IMR-90 (cell line): ENCODE measurements at regions not wholly inside any gene's neighbourhood (a gene's known extent, or its start where the extent isn't known, plus 50 kb on each side); places are given as distances from the start of the nearest gene placed in this dataset.

Experiments used
- ATAC-seq: fragments of 200-7000 bp; cut with Tn5 transposase; 2 replicates; pipeline ENCODE4 v1.9.1; 2020; ENCODE audit warnings: low read depth, mild to moderate bottlenecking, moderate library complexity
- BruUV-seq: library from RNA; stranded (reverse); fragments of 400-500 nt; replicated peaks from 2 replicates; lab custom pipeline; 2021; lab: Mats Ljungman, UMichigan
- CTCF ChIA-PET: fragments of 300-600 bp; formaldehyde crosslinking; extraction: SDS; loops from one replicate; lab custom pipeline; 2021; ENCODE audit warnings: antibody characterized with exemption; lab: Yijun Ruan, JAX
- POLR2A ChIA-PET: fragments of 300-600 bp; sonication (Branson Sonifier 250); formaldehyde crosslinking; loops from one replicate; lab custom pipeline; 2022; ENCODE audit warnings: antibody characterized with exemption; ENCODE audit not compliant: unreplicated experiment; lab: Charles Lee
- DNase-seq: peaks from one replicate; pipeline ENCODE4 v3.0.0; 2013
- H2AFZ ChIP-seq: replicated peaks from 2 replicates; pipeline ENCODE3; 2013; ENCODE audit warnings: low read length, mild to moderate bottlenecking; ENCODE audit not compliant: poor library complexity
- H2AK5ac ChIP-seq: 2 replicates; pipeline ENCODE4 v1.6.1; 2013; ENCODE audit warnings: low read depth, low read length, inconsistent platforms
- H2AK9ac ChIP-seq: replicated peaks from 2 replicates; pipeline ENCODE3; 2013; ENCODE audit warnings: mild to moderate bottlenecking, low read depth, low read length, moderate library complexity; ENCODE audit not compliant: poor library complexity
- H2BK120ac ChIP-seq: 2 replicates; pipeline ENCODE4 v1.6.1; 2013; ENCODE audit warnings: low read depth, low read length, inconsistent platforms
- H2BK15ac ChIP-seq: 3 replicates; pipeline ENCODE4 v1.6.1; 2013; ENCODE audit warnings: low read depth, low read length, inconsistent platforms
- H2BK20ac ChIP-seq: 2 replicates; pipeline ENCODE4 v1.6.1; 2013; ENCODE audit warnings: low read depth, mild to moderate bottlenecking, inconsistent platforms, low read length, moderate library complexity
- H2BK5ac ChIP-seq: 2 replicates; pipeline ENCODE4 v1.6.1; 2013; ENCODE audit warnings: mild to moderate bottlenecking, low read depth, low read length, inconsistent platforms; ENCODE audit not compliant: poor library complexity, severe bottlenecking
- H3K14ac ChIP-seq: replicated peaks from 2 replicates; pipeline ENCODE4 v1.6.1; 2013; ENCODE audit warnings: low read depth, low read length, inconsistent platforms
- H3K18ac ChIP-seq: 2 replicates; pipeline ENCODE4 v1.6.1; 2013; ENCODE audit warnings: low read depth, low read length, control low read depth
- H3K23ac ChIP-seq: 2 replicates; pipeline ENCODE4 v1.6.1; 2013; ENCODE audit warnings: low read depth, low read length, inconsistent platforms
- H3K27ac ChIP-seq: 2 replicates; pipeline ENCODE4 v1.5.1; 2013; ENCODE audit warnings: mild to moderate bottlenecking, control low read depth, low read length; ENCODE audit not compliant: insufficient read depth
- H3K27me3 ChIP-seq: 2 replicates; pipeline ENCODE4 v1.6.1; 2013; ENCODE audit warnings: low read length; ENCODE audit not compliant: control insufficient read depth, insufficient read depth
- H3K36me3 ChIP-seq: 2 replicates; pipeline ENCODE4 v1.6.1; 2013; ENCODE audit warnings: low read length, mixed read lengths; ENCODE audit not compliant: control insufficient read depth, insufficient read depth
- H3K4ac ChIP-seq: 2 replicates; pipeline ENCODE4 v1.6.1; 2013; ENCODE audit warnings: low read depth, low read length, inconsistent platforms
- H3K4me1 ChIP-seq: 2 replicates; pipeline ENCODE4 v1.6.1; 2013; ENCODE audit warnings: low read length, mixed read lengths; ENCODE audit not compliant: control insufficient read depth, insufficient read depth
- H3K4me2 ChIP-seq: 2 replicates; pipeline ENCODE4 v1.6.1; 2013; ENCODE audit warnings: low read depth, mild to moderate bottlenecking, control low read depth, low read length, moderate library complexity
- H3K4me3 ChIP-seq: 2 replicates; pipeline ENCODE4 v1.5.1; 2013; ENCODE audit warnings: low read depth, mild to moderate bottlenecking, control low read depth, low read length, moderate library complexity; ENCODE audit not compliant: insufficient read depth
- H3K56ac ChIP-seq: 2 replicates; pipeline ENCODE4 v1.6.1; 2013; ENCODE audit warnings: low read length, inconsistent platforms; ENCODE audit not compliant: insufficient read depth; ENCODE audit errors: extremely low read depth
- H3K79me1 ChIP-seq, 2 experiments: 2 replicates each; pipeline ENCODE4 v1.6.1; 2013; ENCODE audit warnings: low read length in 2 of 2, inconsistent platforms in 1 of 2, low read depth in 1 of 2
- H3K9ac ChIP-seq: 2 replicates; pipeline ENCODE4 v1.6.1; 2013; ENCODE audit warnings: low read depth, low read length, control low read depth
- H3K9me1 ChIP-seq: 2 replicates; pipeline ENCODE4 v1.6.1; 2013; ENCODE audit warnings: low read length, inconsistent platforms; ENCODE audit not compliant: insufficient read depth
- H3K9me3 ChIP-seq: 2 replicates; pipeline ENCODE4 v1.6.1; 2013; ENCODE audit warnings: low read length; ENCODE audit not compliant: control insufficient read depth, insufficient read depth
- H4K20me1 ChIP-seq: 2 replicates; pipeline ENCODE4 v1.6.1; 2013; ENCODE audit warnings: low read length, inconsistent platforms; ENCODE audit not compliant: insufficient read depth
- H4K5ac ChIP-seq: 2 replicates; pipeline ENCODE4 v1.6.1; 2013; ENCODE audit warnings: mild to moderate bottlenecking, low read depth, low read length, control low read depth
- H4K8ac ChIP-seq, 2 experiments: 2 replicates each; pipeline ENCODE4 v1.6.1; 2013; ENCODE audit warnings: low read depth in 2 of 2, low read length in 2 of 2, control low read depth in 1 of 2, inconsistent platforms in 1 of 2
- H4K91ac ChIP-seq: 2 replicates; pipeline ENCODE4 v1.6.1; 2013; ENCODE audit warnings: low read depth, low read length, inconsistent platforms; ENCODE audit not compliant: insufficient read depth
- BHLHE40 ChIP-seq: fragments of 150-350 bp; IDR thresholded peaks from 2 replicates; pipeline ENCODE4 v1.6.1; 2016; ENCODE audit warnings: mild to moderate bottlenecking, low read depth, low read length
- CEBPB ChIP-seq: IDR thresholded peaks from 2 replicates; pipeline ENCODE4 v1.6.1; 2012; ENCODE audit warnings: low read depth, low read length, improper control_type of control experiment
- CHD1 ChIP-seq: IDR thresholded peaks from 2 replicates; pipeline ENCODE4 v1.6.1; 2012; ENCODE audit warnings: low read depth, low read length, improper control_type of control experiment
- ELK1 ChIP-seq: fragments of 150-350 bp; IDR thresholded peaks from 2 replicates; pipeline ENCODE4 v1.6.1; 2016; ENCODE audit warnings: low read depth, mild to moderate bottlenecking, low read length, moderate library complexity, borderline replicate concordance
- FOS ChIP-seq: fragments of 150-350 bp; IDR thresholded peaks from 2 replicates; pipeline ENCODE4 v1.6.1; 2016; ENCODE audit warnings: low read depth, low read length
- MAFK ChIP-seq: IDR thresholded peaks from 2 replicates; pipeline ENCODE4 v1.6.1; 2012; ENCODE audit warnings: low read depth, low read length, improper control_type of control experiment
- MAZ ChIP-seq: IDR thresholded peaks from 2 replicates; pipeline ENCODE4 v1.6.1; 2012; ENCODE audit warnings: low read depth, mild to moderate bottlenecking, low read length, improper control_type of control experiment, moderate library complexity, borderline replicate concordance
- MXI1 ChIP-seq: IDR thresholded peaks from 2 replicates; pipeline ENCODE4 v1.6.1; 2012; ENCODE audit warnings: low read depth, mild to moderate bottlenecking, low read length, moderate library complexity, borderline replicate concordance
- NFE2L2 ChIP-seq: fragments of 150-350 bp; IDR thresholded peaks from 2 replicates; pipeline ENCODE4 v1.6.1; 2016; ENCODE audit warnings: low read depth, mild to moderate bottlenecking, low read length
- POLR2A ChIP-seq: IDR thresholded peaks from 2 replicates; pipeline ENCODE4 v1.6.1; 2012; ENCODE audit warnings: mild to moderate bottlenecking, low read depth, low read length
- RAD21 ChIP-seq: IDR thresholded peaks from 2 replicates; pipeline ENCODE4 v1.6.1; 2012; ENCODE audit warnings: low read length, improper control_type of control experiment
- RCOR1 ChIP-seq: IDR thresholded peaks from 2 replicates; pipeline ENCODE4 v1.6.1; 2012; ENCODE audit warnings: mild to moderate bottlenecking, low read length, improper control_type of control experiment; ENCODE audit not compliant: insufficient replicate concordance
- RFX5 ChIP-seq: IDR thresholded peaks from 2 replicates; pipeline ENCODE4 v1.8.0; 2012; ENCODE audit warnings: low read depth, mild to moderate bottlenecking, low read length, moderate library complexity
- SMC3 ChIP-seq: fragments of 150-350 bp; IDR thresholded peaks from 2 replicates; pipeline ENCODE4 v1.6.1; 2016; ENCODE audit warnings: low read depth, mild to moderate bottlenecking, antibody characterized with exemption, low read length, moderate library complexity
- USF2 ChIP-seq: fragments of 150-350 bp; IDR thresholded peaks from 2 replicates; pipeline ENCODE4 v1.6.1; 2017; ENCODE audit warnings: mild to moderate bottlenecking, antibody characterized with exemption, low read length, low read depth
- dilution Hi-C: fragments of 300-500 bp; cut with HindIII; formaldehyde crosslinking; loops from one replicate; pipeline ENCODE4 v1.14.3; 2018; ENCODE audit warnings: low sequenced_read_pairs; ENCODE audit not compliant: unreplicated experiment
- in situ Hi-C: fragments of 300-500 bp; cut with MboI; formaldehyde crosslinking; loops from 3 replicates; pipeline ENCODE4 v1.14.3; 2019; ENCODE audit warnings: low sequenced_read_pairs, inconsistent platforms, mixed read lengths
- intact Hi-C: fragments of 100-400 bp; cut with micrococcal nuclease; formaldehyde crosslinking; loops from 2 replicates; pipeline ENCODE4 v1.10.0; 2022
- TF ChIP-seq, protein P1 (sequence below): conservative IDR thresholded peaks from 2 replicates; pipeline ENCODE4 v1.5.1; 2012; ENCODE audit warnings: mild to moderate bottlenecking, low read depth, low read length, improper control_type of control experiment

GRCh38 chr4:159981469-159981856 lies 878.6 kb downstream of the RAPGEF2 start:
- no peaks in the 10 kb centered on the region for H3K36me3 ChIP-seq
- no peak overlapping the region for H3K4me2 ChIP-seq
- no peak overlapping the region for H3K56ac ChIP-seq
- dilution Hi-C loops = no loop called here
- H3K27ac ChIP-seq = no peak overlapping the region
- ATAC-seq = no peak
- no peak overlapping the region for H2AK5ac ChIP-seq
- no peaks in the 10 kb centered on the region for H3K4me1 ChIP-seq
- H3K4me3 ChIP-seq = no peak overlapping the region
- H2BK15ac ChIP-seq = no peak overlapping the region
- ChIA-PET CTCF (no interaction called here), POLR2A (no interaction called here)
- H3K14ac ChIP-seq = no peak overlapping the region
- H3K9me3 ChIP-seq = 0 out of 2 replicates have a peak, but pooled peaks cover 2% of the 10 kb centered on the region
- H2BK20ac ChIP-seq = no peak overlapping the region
- no peaks in the 10 kb centered on the region for H4K20me1 ChIP-seq
- in situ Hi-C loops = no loop called here
- no TSS peak for BruUV-seq
- H3K18ac ChIP-seq = no peak overlapping the region
- no peak overlapping the region for H2BK120ac ChIP-seq
- TF ChIP-seq RFX5 (no peak), ELK1 (no peak), NFE2L2 (no peak), POLR2A (no peak), FOS (no peak), CHD1 (no peak), CEBPB (no peak), SMC3 (no peak), BHLHE40 (no peak), RAD21 (no peak), USF2 (no peak), RCOR1 (no peak), MAZ (no peak), MXI1 (no peak), MAFK (no peak)
- TF ChIP-seq, protein P1, sequence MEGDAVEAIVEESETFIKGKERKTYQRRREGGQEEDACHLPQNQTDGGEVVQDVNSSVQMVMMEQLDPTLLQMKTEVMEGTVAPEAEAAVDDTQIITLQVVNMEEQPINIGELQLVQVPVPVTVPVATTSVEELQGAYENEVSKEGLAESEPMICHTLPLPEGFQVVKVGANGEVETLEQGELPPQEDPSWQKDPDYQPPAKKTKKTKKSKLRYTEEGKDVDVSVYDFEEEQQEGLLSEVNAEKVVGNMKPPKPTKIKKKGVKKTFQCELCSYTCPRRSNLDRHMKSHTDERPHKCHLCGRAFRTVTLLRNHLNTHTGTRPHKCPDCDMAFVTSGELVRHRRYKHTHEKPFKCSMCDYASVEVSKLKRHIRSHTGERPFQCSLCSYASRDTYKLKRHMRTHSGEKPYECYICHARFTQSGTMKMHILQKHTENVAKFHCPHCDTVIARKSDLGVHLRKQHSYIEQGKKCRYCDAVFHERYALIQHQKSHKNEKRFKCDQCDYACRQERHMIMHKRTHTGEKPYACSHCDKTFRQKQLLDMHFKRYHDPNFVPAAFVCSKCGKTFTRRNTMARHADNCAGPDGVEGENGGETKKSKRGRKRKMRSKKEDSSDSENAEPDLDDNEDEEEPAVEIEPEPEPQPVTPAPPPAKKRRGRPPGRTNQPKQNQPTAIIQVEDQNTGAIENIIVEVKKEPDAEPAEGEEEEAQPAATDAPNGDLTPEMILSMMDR = no peak
- no peaks in the 10 kb centered on the region for H3K27me3 ChIP-seq
- no peak for DNase-seq
- no peaks in the 10 kb centered on the region for H3K9me1 ChIP-seq
- H3K23ac ChIP-seq = no peak overlapping the region
- H2BK5ac ChIP-seq = no peak overlapping the region
- H2AK9ac ChIP-seq = no peak overlapping the region
- intact Hi-C loops = no loop called here
- H4K91ac ChIP-seq = no peak overlapping the region
- no peak overlapping the region for H2AFZ ChIP-seq
- no peak overlapping the region for H3K4ac ChIP-seq
- no peak overlapping the region for H3K9ac ChIP-seq
- H4K5ac ChIP-seq = no peak overlapping the region
- H3K79me1 ChIP-seq = no peaks in the 10 kb centered on the region
- H4K8ac ChIP-seq = no peak overlapping the region
